ENCODE measurements at regions not wholly inside any gene's neighbourhood (a gene's known extent, or its start where the extent isn't known, plus 50 kb on each side); places are given as distances from the start of the nearest gene placed in this dataset.

DNA sequence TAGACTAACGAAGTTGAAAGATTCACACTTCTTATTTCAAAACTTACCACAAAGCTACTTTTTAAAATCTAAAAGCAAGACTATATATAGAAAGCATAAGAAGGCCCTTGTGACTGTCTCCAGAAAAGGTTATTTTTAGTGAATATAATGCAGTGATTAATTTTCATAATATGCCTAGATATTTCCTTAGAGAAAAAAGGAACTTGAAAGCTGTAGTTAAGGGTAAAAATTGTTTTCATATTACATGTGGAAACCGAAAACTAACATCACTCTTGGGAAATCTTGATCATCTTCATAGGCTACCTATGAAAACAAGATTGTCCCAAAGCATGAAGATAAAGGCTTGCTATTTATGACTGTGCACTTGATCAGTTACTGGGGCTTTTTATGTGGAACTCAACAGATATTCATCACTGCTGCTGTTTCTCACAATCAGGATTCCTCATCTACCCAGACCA, 223.2 kb downstream of the SH2D4B start:
- TF ChIP-seq, protein P1, sequence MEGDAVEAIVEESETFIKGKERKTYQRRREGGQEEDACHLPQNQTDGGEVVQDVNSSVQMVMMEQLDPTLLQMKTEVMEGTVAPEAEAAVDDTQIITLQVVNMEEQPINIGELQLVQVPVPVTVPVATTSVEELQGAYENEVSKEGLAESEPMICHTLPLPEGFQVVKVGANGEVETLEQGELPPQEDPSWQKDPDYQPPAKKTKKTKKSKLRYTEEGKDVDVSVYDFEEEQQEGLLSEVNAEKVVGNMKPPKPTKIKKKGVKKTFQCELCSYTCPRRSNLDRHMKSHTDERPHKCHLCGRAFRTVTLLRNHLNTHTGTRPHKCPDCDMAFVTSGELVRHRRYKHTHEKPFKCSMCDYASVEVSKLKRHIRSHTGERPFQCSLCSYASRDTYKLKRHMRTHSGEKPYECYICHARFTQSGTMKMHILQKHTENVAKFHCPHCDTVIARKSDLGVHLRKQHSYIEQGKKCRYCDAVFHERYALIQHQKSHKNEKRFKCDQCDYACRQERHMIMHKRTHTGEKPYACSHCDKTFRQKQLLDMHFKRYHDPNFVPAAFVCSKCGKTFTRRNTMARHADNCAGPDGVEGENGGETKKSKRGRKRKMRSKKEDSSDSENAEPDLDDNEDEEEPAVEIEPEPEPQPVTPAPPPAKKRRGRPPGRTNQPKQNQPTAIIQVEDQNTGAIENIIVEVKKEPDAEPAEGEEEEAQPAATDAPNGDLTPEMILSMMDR (IDR thresholded peaks at IDR 0.05): no peak
- no peak for TF ChIP-seq EP300 (IDR thresholded peaks at IDR 0.05)
